Motor neuron (in vitro differentiated cells): ENCODE measurements at regions not wholly inside any gene's neighbourhood (a gene's known extent, or its start where the extent isn't known, plus 50 kb on each side); places are given as distances from the start of the nearest gene placed in this dataset.
"Not testable (repeated sequence)": the region's sequence is repeated elsewhere in the genome, so short reads cannot be mapped to it uniquely, and the experiment has no call there.

ENCODE experiments used
- ATAC-seq, 8 experiments: fragments of 200-7000 bp; cut with Tn5 transposase; replicated peaks in 6 of 8; 2 replicates each; pipeline ENCODE4 v1.8.0; 2021; ENCODE audit warnings: mild to moderate bottlenecking in 8 of 8, moderate library complexity in 8 of 8
- H3K27ac ChIP-seq, 2 donors: fragments of 250-450 bp; sonication (Bioruptor Pico); 2 replicates each; pipeline ENCODE4 v1.9.0; 2021; ENCODE audit warnings: antibody characterized with exemption in 2 of 2, mild to moderate bottlenecking in 2 of 2, moderate library complexity in 1 of 2
- H3K4me1 ChIP-seq, 2 donors: fragments of 250-450 bp; sonication (Bioruptor Pico); replicated peaks in 1 of 2; 2 replicates each; pipeline ENCODE4 v1.6.1; 2021; ENCODE audit warnings: antibody characterized with exemption in 2 of 2, mild to moderate bottlenecking in 2 of 2, moderate library complexity in 1 of 2
- H3K4me3 ChIP-seq, 5 donors: fragments of 250-450 bp; sonication (Bioruptor Pico); 2 replicates each; pipeline ENCODE4 v1.9.0; 2021; ENCODE audit warnings: antibody characterized with exemption in 5 of 5, mild to moderate bottlenecking in 5 of 5, moderate library complexity in 4 of 5
- WGBS, 10 experiments: fragments of 450-650 bp; shearing (Covaris generic); methylation state at CpG; one replicate each; pipeline ENCODE4 v1.0.0; 2022; 5-methylcytosine and 5-hydroxymethylcytosine counted together
- in situ Hi-C, 9 experiments: fragments of 400-800 bp; cut with MboI; loops; one replicate each; pipeline ENCODE4 v1.15.0; 2021; ENCODE audit warnings: low sequenced_read_pairs in 9 of 9, low pct_unique_long_range_greater_than_20kb in 2 of 9; ENCODE audit not compliant: unreplicated experiment in 9 of 9

GRCh38 chr6:80485494-80485893 lies 379.0 kb downstream of the BCKDHB start:
- in situ Hi-C loops, H3K4me3 ChIP-seq, ATAC-seq, H3K27ac ChIP-seq, H3K4me1 ChIP-seq: not testable (repeated sequence)
- no CpG with 5 or more reads among the region's 12 CpGs for WGBS, 10 experiments

GRCh38 chr6:80482056-80482455 lies 375.6 kb downstream of the BCKDHB start:
- no peak for ATAC-seq
- no peaks in the 10 kb centered on the region for H3K4me1 ChIP-seq
- H3K4me3 ChIP-seq: no peak overlapping the region
- in situ Hi-C loops: no loop called here
- 92 to 100% (median 95%) methylated on average over 1 to 3 of the region's 3 CpGs; no CpG with 5 or more reads in 4 of the 10 experiments for WGBS, 10 experiments
- no peak overlapping the region for H3K27ac ChIP-seq

GRCh38 chr6:80480421-80481157 lies 374.1 kb downstream of the BCKDHB start:
- no peak overlapping the region for H3K27ac ChIP-seq
- H3K4me3 ChIP-seq: no peak overlapping the region
- peak in 3 of 8 experiments; percentile 35 to 76 (median 76) for ATAC-seq
- in situ Hi-C loops: no loop called here
- no peaks in the 10 kb centered on the region for H3K4me1 ChIP-seq

GRCh38 chr6:80478030-80478429 lies 371.6 kb downstream of the BCKDHB start:
- WGBS, 10 experiments: 80 to 100% (median 100%) methylated on average over 1 of the region's 1 CpG; no CpG with 5 or more reads in 1 of the 10 experiments
- H3K27ac ChIP-seq: no peak overlapping the region
- H3K4me3 ChIP-seq: no peak overlapping the region
- H3K4me1 ChIP-seq: no peaks in the 10 kb centered on the region
- in situ Hi-C loops: no loop called here
- ATAC-seq: peak in 1 of 8 experiments; percentile 36

- H3K4me1 ChIP-seq: no peaks in the 10 kb centered on the region
- no peak overlapping the region for H3K4me3 ChIP-seq
- in situ Hi-C loops: no loop called here
- WGBS, 10 experiments: 52 to 77% (median 63%) methylated on average over 2 to 3 of the region's 3 CpGs; no CpG with 5 or more reads in 1 of the 10 experiments
- no peak overlapping the region for H3K27ac ChIP-seq
- ATAC-seq: peak in 1 of 8 experiments; percentile 28
These were observed 371.1 kb downstream of the BCKDHB start for GRCh38 chr6:80477591-80477990.

- 0 to 71% (median 47%) methylated on average over 1 of the region's 1 CpG; no CpG with 5 or more reads in 1 of the 10 experiments for WGBS, 10 experiments
- no peak for ATAC-seq
- in situ Hi-C loops: no loop called here
- H3K4me3 ChIP-seq: no peak overlapping the region
- no peak overlapping the region for H3K27ac ChIP-seq
- H3K4me1 ChIP-seq: no peaks in the 10 kb centered on the region
These were observed 365.8 kb downstream of the BCKDHB start for GRCh38 chr6:80472271-80472670.

- in situ Hi-C loops: no loop called here
- H3K4me3 ChIP-seq: no peak overlapping the region
- 33 to 100% (median 83%) methylated on average over 1 to 2 of the region's 2 CpGs; no CpG with 5 or more reads in 1 of the 10 experiments for WGBS, 10 experiments
- no peak overlapping the region for H3K27ac ChIP-seq
- no peaks in the 10 kb centered on the region for H3K4me1 ChIP-seq
- no peak for ATAC-seq
These were observed 363.5 kb downstream of the BCKDHB start for GRCh38 chr6:80469977-80470376.

GRCh38 chr6:80468398-80468797 lies 361.9 kb downstream of the BCKDHB start:
- Histone ChIP-seq H3K4me1 (no peaks in the 10 kb centered on the region), H3K27ac (no peak overlapping the region), H3K4me3 (no peak overlapping the region)
- peak in 2 of 8 experiments; percentile 24 to 44 for ATAC-seq
- WGBS, 10 experiments: 29 to 92% (median 69%) methylated on average over 1 to 2 of the region's 2 CpGs
- in situ Hi-C loops: no loop called here

- Histone ChIP-seq H3K27ac (no peak overlapping the region), H3K4me3 (no peak overlapping the region), H3K4me1 (no peaks in the 10 kb centered on the region)
- WGBS, 10 experiments: 70 to 100% (median 87%) methylated on average over 1 to 2 of the region's 2 CpGs; no CpG with 5 or more reads in 5 of the 10 experiments
- in situ Hi-C loops: no loop called here
- no peak for ATAC-seq
These were observed 360.9 kb downstream of the BCKDHB start for GRCh38 chr6:80467408-80467807.

- in situ Hi-C loops: no loop called here
- Histone ChIP-seq H3K27ac (no peak overlapping the region), H3K4me1 (no peaks in the 10 kb centered on the region), H3K4me3 (no peak overlapping the region)
- 33 to 100% (median 88%) methylated on average over 1 to 2 of the region's 2 CpGs; no CpG with 5 or more reads in 3 of the 10 experiments for WGBS, 10 experiments
- ATAC-seq: peak in 1 of 8 experiments; percentile 14
These were observed 360.5 kb downstream of the BCKDHB start for GRCh38 chr6:80466981-80467380.

- Histone ChIP-seq H3K4me1 (peaks cover 0 to under 1% of the 10 kb centered on the region in 2 donors), H3K27ac (no peak overlapping the region), H3K4me3 (no peak overlapping the region)
- ATAC-seq: no peak
- 34 to 100% (median 100%) methylated on average over 1 to 2 of the region's 2 CpGs for WGBS, 10 experiments
- in situ Hi-C loops: no loop called here
These were observed 359.0 kb downstream of the BCKDHB start for GRCh38 chr6:80465513-80465912.

GRCh38 chr6:80464901-80465300 lies 358.4 kb downstream of the BCKDHB start:
- no peak overlapping the region for H3K4me3 ChIP-seq
- in situ Hi-C loops: no loop called here
- ATAC-seq: no peak
- H3K4me1 ChIP-seq: peaks cover 0 to 3% of the 10 kb centered on the region in 2 donors
- H3K27ac ChIP-seq: no peak overlapping the region

- ATAC-seq: peak in 1 of 8 experiments; percentile 67
- no peak overlapping the region for H3K4me3 ChIP-seq
- no peak overlapping the region for H3K27ac ChIP-seq
- in situ Hi-C loops: no loop called here
- H3K4me1 ChIP-seq: peaks cover 0 to 3% of the 10 kb centered on the region in 2 donors
These were observed 356.7 kb downstream of the BCKDHB start for GRCh38 chr6:80463197-80463596.

GRCh38 chr6:80460257-80460865 lies 353.9 kb downstream of the BCKDHB start:
- ATAC-seq: peak in 3 of 8 experiments; percentile 52 to 60 (median 55)
- in situ Hi-C loops: no loop called here

More at GRCh38 chr6:80460257-80460865, 353.9 kb downstream of the BCKDHB start:
- Histone ChIP-seq H3K27ac (no peak overlapping the region), H3K4me1 (peaks cover 0 to 6% of the 10 kb centered on the region in 2 donors), H3K4me3 (no peak overlapping the region)
- 0 to 90% (median 45%) methylated on average over 1 of the region's 1 CpG; no CpG with 5 or more reads in 2 of the 10 experiments for WGBS, 10 experiments
